HG03342 (cell line): ENCODE measurements at regions not wholly inside any gene's neighbourhood (a gene's known extent, or its start where the extent isn't known, plus 50 kb on each side); places are given as distances from the start of the nearest gene placed in this dataset.

Source experiments
- ATAC-seq: cut with Tn5 transposase; IDR thresholded peaks from one replicate; pipeline ENCODE4 v1.9.1; 2021; ENCODE audit warnings: mild to moderate bottlenecking, moderate library complexity; ENCODE audit not compliant: unreplicated experiment

- peak; percentile 94 for ATAC-seq
Measured at GRCh38 chr4:56757821-56758411, 63.6 kb downstream of the SPINK2 start.

GRCh38 chr4:56757261-56757746 is 64.2 kb downstream of the SPINK2 start:
- peak; percentile 41 for ATAC-seq

- ATAC-seq = no peak
Measured at GRCh38 chr4:56755901-56756300, 65.6 kb downstream of the SPINK2 start.

- ATAC-seq = no peak
Measured at GRCh38 chr4:56752985-56753384, 68.5 kb downstream of the SPINK2 start.

- ATAC-seq = no peak
Measured at GRCh38 chr4:56750231-56750630, 69.1 kb upstream of the HOPX start.

- ATAC-seq = no peak
Measured at GRCh38 chr4:56748271-56748670, 67.2 kb upstream of the HOPX start.

- ATAC-seq = no peak
Measured at GRCh38 chr4:56746639-56747038, 65.5 kb upstream of the HOPX start.

- no peak for ATAC-seq
Measured at GRCh38 chr4:56745042-56745441, 63.9 kb upstream of the HOPX start.

- ATAC-seq = no peak
Measured at GRCh38 chr4:56744030-56744429, 62.9 kb upstream of the HOPX start.

GRCh38 chr4:56743550-56743949 is 62.5 kb upstream of the HOPX start:
- ATAC-seq = no peak

GRCh38 chr4:56742080-56742871 is 61.2 kb upstream of the HOPX start:
- ATAC-seq = no peak

- ATAC-seq = no peak
Measured at GRCh38 chr4:56741595-56741994, 60.5 kb upstream of the HOPX start.

- ATAC-seq = no peak
Measured at GRCh38 chr4:56739066-56739777, 58.1 kb upstream of the HOPX start.

- no peak for ATAC-seq
Measured at GRCh38 chr4:56737666-56738065, 56.6 kb upstream of the HOPX start.

GRCh38 chr4:56733352-56733751 is 52.3 kb upstream of the HOPX start:
- ATAC-seq = no peak

GRCh38 chr4:56732301-56732700 is 51.2 kb upstream of the HOPX start:
- ATAC-seq = no peak

GRCh38 chr4:56731857-56732256 is 50.8 kb upstream of the HOPX start:
- ATAC-seq = no peak
